ENCODE measurements at regions not wholly inside any gene's neighbourhood (a gene's known extent, or its start where the extent isn't known, plus 50 kb on each side); places are given as distances from the start of the nearest gene placed in this dataset.

GRCh38 chr10:129244757-129245156, 222.3 kb upstream of the MGMT start:
- TF ChIP-seq, protein P1, sequence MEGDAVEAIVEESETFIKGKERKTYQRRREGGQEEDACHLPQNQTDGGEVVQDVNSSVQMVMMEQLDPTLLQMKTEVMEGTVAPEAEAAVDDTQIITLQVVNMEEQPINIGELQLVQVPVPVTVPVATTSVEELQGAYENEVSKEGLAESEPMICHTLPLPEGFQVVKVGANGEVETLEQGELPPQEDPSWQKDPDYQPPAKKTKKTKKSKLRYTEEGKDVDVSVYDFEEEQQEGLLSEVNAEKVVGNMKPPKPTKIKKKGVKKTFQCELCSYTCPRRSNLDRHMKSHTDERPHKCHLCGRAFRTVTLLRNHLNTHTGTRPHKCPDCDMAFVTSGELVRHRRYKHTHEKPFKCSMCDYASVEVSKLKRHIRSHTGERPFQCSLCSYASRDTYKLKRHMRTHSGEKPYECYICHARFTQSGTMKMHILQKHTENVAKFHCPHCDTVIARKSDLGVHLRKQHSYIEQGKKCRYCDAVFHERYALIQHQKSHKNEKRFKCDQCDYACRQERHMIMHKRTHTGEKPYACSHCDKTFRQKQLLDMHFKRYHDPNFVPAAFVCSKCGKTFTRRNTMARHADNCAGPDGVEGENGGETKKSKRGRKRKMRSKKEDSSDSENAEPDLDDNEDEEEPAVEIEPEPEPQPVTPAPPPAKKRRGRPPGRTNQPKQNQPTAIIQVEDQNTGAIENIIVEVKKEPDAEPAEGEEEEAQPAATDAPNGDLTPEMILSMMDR (IDR thresholded peaks at IDR 0.05; ENCODE audit: borderline replicate concordance, control extremely low read depth, extremely low read depth, insufficient read depth, missing control alignments) = no peak
- in situ Hi-C loops (cut with MboI; ENCODE audit: low sequenced_read_pairs, unreplicated experiment) = no loop called here
- DNase-seq (ENCODE audit: low spot score) = no peak

DNA sequence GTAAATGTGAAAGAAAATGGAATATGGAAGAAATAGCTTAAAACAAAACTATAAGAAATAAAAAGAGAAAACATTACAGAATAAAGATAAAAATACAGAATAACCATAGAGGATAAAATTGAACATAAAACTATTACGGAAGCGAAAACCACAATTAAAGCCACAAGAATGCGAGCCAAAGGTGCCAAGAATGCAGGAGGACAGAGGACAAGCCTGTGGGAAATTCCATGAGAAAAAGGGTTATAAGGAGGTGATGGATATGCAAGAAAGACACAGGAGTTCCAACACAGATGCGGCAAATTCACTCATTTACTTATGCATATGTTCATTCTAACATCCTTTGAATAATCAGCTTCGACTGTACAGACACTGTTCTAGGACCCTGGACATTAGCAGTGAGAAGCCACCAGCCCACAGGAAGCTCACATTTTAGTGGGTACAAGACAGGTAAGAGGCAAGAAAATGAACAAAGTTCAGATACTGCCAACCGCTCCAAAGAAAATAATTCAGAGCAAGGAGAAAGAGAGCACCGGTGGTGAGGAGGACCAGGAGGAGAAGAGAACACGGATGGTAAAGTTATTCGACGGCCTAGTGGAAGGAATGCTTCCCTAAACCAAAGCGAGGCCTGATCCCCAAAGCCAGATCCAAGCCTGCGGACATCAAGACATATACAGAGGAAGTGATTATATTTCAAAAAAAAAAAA, 213.7 kb upstream of the MGMT start:
- TF ChIP-seq, protein P1 (IDR thresholded peaks at IDR 0.05; ENCODE audit: borderline replicate concordance, control extremely low read depth, extremely low read depth, insufficient read depth, missing control alignments) = no peak
- in situ Hi-C loops (cut with MboI; ENCODE audit: low sequenced_read_pairs, unreplicated experiment) = no loop called here
- no peak for DNase-seq (ENCODE audit: low spot score)

GRCh38 chr10:129253865-129254179, 213.2 kb upstream of the MGMT start:
- TF ChIP-seq, protein P1 (IDR thresholded peaks at IDR 0.05; ENCODE audit: borderline replicate concordance, control extremely low read depth, extremely low read depth, insufficient read depth, missing control alignments) = no peak
- DNase-seq (ENCODE audit: low spot score) = no peak
- in situ Hi-C loops (cut with MboI; ENCODE audit: low sequenced_read_pairs, unreplicated experiment) = no loop called here

- TF ChIP-seq, protein P1 (IDR thresholded peaks at IDR 0.05; ENCODE audit: borderline replicate concordance, control extremely low read depth, extremely low read depth, insufficient read depth, missing control alignments) = no peak
- DNase-seq (ENCODE audit: low spot score) = no peak
- in situ Hi-C loops (cut with MboI; ENCODE audit: low sequenced_read_pairs, unreplicated experiment) = no loop called here
Measured at GRCh38 chr10:129258283-129258923, 208.6 kb upstream of the MGMT start.

DNA sequence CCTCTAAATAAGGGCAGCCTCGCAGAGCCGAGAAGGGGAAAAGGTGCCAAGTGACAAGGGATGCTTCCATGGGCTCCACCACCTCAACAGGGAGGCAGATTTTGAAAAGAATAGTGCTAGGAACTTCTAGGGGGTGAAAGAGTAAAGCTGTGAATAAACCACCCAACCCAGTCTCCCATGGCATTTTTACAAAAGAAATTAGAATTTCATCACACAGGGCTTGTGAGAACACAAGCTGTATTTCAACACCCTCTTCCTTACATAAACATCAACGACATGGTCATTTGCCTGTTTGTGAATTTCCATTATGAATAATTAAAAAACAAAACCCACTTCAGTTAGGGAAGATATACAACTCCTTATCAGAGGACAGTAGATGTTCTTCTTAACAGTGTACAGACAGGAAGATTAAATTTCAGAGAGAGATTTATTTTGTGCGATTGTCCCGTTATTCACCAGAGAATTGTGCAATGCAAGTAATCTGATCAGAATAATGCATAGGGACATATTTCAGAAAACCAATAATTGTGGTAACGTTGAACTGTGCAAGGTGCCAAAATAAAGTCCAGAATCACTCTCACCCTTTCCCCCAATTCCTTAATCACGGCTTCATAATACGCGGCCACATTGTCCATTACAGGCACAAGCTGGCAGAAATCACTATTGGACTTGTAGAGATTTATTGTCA, 207.8 kb upstream of the MGMT start:
- in situ Hi-C loops (cut with MboI; ENCODE audit: low sequenced_read_pairs, unreplicated experiment) = no loop called here
- TF ChIP-seq, protein P1 (IDR thresholded peaks at IDR 0.05; ENCODE audit: borderline replicate concordance, control extremely low read depth, extremely low read depth, insufficient read depth, missing control alignments) = no peak
- no peak for DNase-seq (ENCODE audit: low spot score)

- TF ChIP-seq, protein P1 (IDR thresholded peaks at IDR 0.05; ENCODE audit: borderline replicate concordance, control extremely low read depth, extremely low read depth, insufficient read depth, missing control alignments) = no peak
- in situ Hi-C loops (cut with MboI; ENCODE audit: low sequenced_read_pairs, unreplicated experiment) = no loop called here
- no peak for DNase-seq (ENCODE audit: low spot score)
Measured at GRCh38 chr10:129272176-129272575, 194.9 kb upstream of the MGMT start.
